Pancreas (tissue), 10 donors: ENCODE measurements at regions not wholly inside any gene's neighbourhood (a gene's known extent, or its start where the extent isn't known, plus 50 kb on each side); places are given as distances from the start of the nearest gene placed in this dataset.
"Not testable (repeated sequence)": the region's sequence is repeated elsewhere in the genome, so short reads cannot be mapped to it uniquely, and the experiment has no call there.

Experiments used
- ATAC-seq, 4 donors: fragments of 200-7000 bp; cut with Tn5 transposase; one replicate each; pipeline versions ENCODE4 v1.8.0 to v1.9.1; 2020; ENCODE audit warnings: mild to moderate bottlenecking in 4 of 4, moderate library complexity in 4 of 4
- DNase-seq, 6 donors: peaks; one replicate each; pipeline ENCODE4 v3.0.0-alpha.2; 2020
- FAIRE-seq: peaks from 2 replicates; lab custom pipeline; 2012; peaks lifted over from hg19 to GRCh38; lab: Jason Lieb, UNC
- H3K27ac ChIP-seq, 4 donors: fragments of 200-600 bp; sonication (generic); 1 replicate in 3 of 4; 2 replicates in 1 of 4; pipeline versions ENCODE4 v1.5.0 to v1.8.0; 2020
- H3K27me3 ChIP-seq, 4 donors: fragments of 200-600 bp; one replicate each; pipeline ENCODE4 v1.8.0; 2021
- H3K36me3 ChIP-seq, 3 donors: fragments of 200-600 bp; sonication (generic) in 1 of 3; one replicate each; pipeline versions ENCODE4 v1.5.0 to v1.8.0; 2020 to 2021
- H3K4me1 ChIP-seq, 3 donors: fragments of 200-600 bp; one replicate each; pipeline ENCODE4 v1.8.0; 2021
- H3K4me3 ChIP-seq, 4 donors: fragments of 200-600 bp; sonication (generic) in 2 of 4; one replicate each; pipeline versions ENCODE4 v1.5.0 to v1.8.0; 2020 to 2021
- H3K9me3 ChIP-seq, 4 donors: fragments of 200-600 bp; one replicate each; pipeline ENCODE4 v1.8.0; 2021
- CTCF ChIP-seq, 4 donors: fragments of 200-600 bp; sonication (generic) in 3 of 4; IDR thresholded peaks; one replicate each; pipeline versions ENCODE4 v1.5.0 to v1.8.0; 2021; ENCODE audit warnings: antibody characterized with exemption in 4 of 4
- WGBS, 2 donors: extraction: QIAGEN DNeasy Blood & Tissue Kit; methylation state at CpG; one replicate each; pipeline ENCODE4 v1.1.7; 2013; 5-methylcytosine and 5-hydroxymethylcytosine counted together
- intact Hi-C, 3 donors: fragments of 100-400 bp; cut with DNase I; formaldehyde crosslinking; loops; one replicate each; pipeline versions ENCODE4 v1.11.1 to v1.14.2; 2022
- donor health status: healthy with polysubstance abuse.
- donor health status: DM: no; HTN: no; CAD: no; lungs with moderate emphysema.
- donor health status: DM: no; HTN: no; CAD: no.
- donor health status: control.
- donor health status: control.
- donor health status: Bipolar disorder and iron deficiency.
- donor health status: DM: yes; HTN: yes; CAD: no.
- donor health status: DM: no; HTN: no; CAD: no.
- donor health status: DM: no; HTN: no; CAD: no.
- donor health status: DM: yes; HTN: yes; CAD: no.

- Histone ChIP-seq H3K36me3 (no peaks in the 10 kb centered on the region), H3K27ac (no peak overlapping the region), H3K9me3 (no peaks in the 10 kb centered on the region), H3K27me3 (no peaks in the 10 kb centered on the region), H3K4me3 (no peak overlapping the region), H3K4me1 (no peaks in the 10 kb centered on the region)
- DNase-seq (no peak), FAIRE-seq (no peak), ATAC-seq (no peak)
- WGBS, 2 donors = 72 to 90% methylated on average over 3 of the region's 3 CpGs
- intact Hi-C loops = no loop called here
- no peak for TF ChIP-seq CTCF (IDR thresholded peaks at IDR 0.05)
Observed at GRCh38 chr16:60651346-60651745, 1384.9 kb downstream of the CDH8 start.

DNA sequence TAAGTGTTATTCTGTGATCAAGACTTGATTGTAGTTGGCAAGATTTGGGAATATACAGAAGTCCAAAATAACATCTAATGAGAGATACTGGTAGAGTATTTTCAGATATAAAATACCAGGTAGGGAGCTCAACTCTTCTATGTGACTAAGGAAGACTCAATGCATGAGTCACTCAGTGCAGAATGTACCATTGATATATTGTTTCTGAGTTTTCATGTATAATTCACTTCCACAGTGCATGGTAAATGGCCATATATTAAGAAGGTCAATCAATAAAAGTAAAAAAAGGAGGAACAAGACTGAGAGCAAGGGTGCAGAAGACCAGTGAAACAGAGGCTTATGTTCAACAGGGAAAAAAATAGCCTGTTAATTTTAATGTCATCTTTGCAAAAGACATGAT, 1387.9 kb downstream of the CDH8 start:
- Histone ChIP-seq H3K27ac (no peak overlapping the region), H3K9me3 (no peaks in the 10 kb centered on the region), H3K36me3 (no peaks in the 10 kb centered on the region), H3K4me3 (no peak overlapping the region), H3K27me3 (no peaks in the 10 kb centered on the region), H3K4me1 (no peaks in the 10 kb centered on the region)
- intact Hi-C loops = no loop called here
- ATAC-seq (no peak), DNase-seq (no peak), FAIRE-seq (no peak)
- no peak for TF ChIP-seq CTCF (IDR thresholded peaks at IDR 0.05)

GRCh38 chr16:60647388-60647787, 1388.8 kb downstream of the CDH8 start:
- H3K27me3 ChIP-seq, H3K36me3 ChIP-seq, H3K4me3 ChIP-seq, ATAC-seq, H3K9me3 ChIP-seq, H3K4me1 ChIP-seq, DNase-seq, H3K27ac ChIP-seq, intact Hi-C loops: not testable (repeated sequence)
- 74 to 83% methylated on average over 19 of the region's 19 CpGs for WGBS, 2 donors
- peak; percentile 84 for FAIRE-seq

GRCh38 chr16:60646631-60647030, 1389.6 kb downstream of the CDH8 start:
- Histone ChIP-seq H3K4me3 (no peak overlapping the region), H3K9me3 (no peaks in the 10 kb centered on the region), H3K36me3 (no peaks in the 10 kb centered on the region), H3K27me3 (no peaks in the 10 kb centered on the region), H3K27ac (no peak overlapping the region), H3K4me1 (no peaks in the 10 kb centered on the region)
- ATAC-seq (no peak), FAIRE-seq (no peak), DNase-seq (no peak)
- intact Hi-C loops = no loop called here
- TF ChIP-seq CTCF (IDR thresholded peaks at IDR 0.05) = no peak
- 68 to 77% methylated on average over 4 of the region's 4 CpGs for WGBS, 2 donors

- Histone ChIP-seq H3K27ac (no peak overlapping the region), H3K27me3 (no peaks in the 10 kb centered on the region), H3K36me3 (no peaks in the 10 kb centered on the region), H3K4me1 (no peaks in the 10 kb centered on the region), H3K4me3 (no peak overlapping the region), H3K9me3 (no peaks in the 10 kb centered on the region)
- WGBS, 2 donors = 35 to 41% methylated on average over 3 of the region's 3 CpGs
- no peak for TF ChIP-seq CTCF (IDR thresholded peaks at IDR 0.05)
- DNase-seq (no peak), ATAC-seq (no peak), FAIRE-seq (no peak)
- intact Hi-C loops = no loop called here
Observed at GRCh38 chr16:60645541-60645940, 1390.7 kb downstream of the CDH8 start.

DNA sequence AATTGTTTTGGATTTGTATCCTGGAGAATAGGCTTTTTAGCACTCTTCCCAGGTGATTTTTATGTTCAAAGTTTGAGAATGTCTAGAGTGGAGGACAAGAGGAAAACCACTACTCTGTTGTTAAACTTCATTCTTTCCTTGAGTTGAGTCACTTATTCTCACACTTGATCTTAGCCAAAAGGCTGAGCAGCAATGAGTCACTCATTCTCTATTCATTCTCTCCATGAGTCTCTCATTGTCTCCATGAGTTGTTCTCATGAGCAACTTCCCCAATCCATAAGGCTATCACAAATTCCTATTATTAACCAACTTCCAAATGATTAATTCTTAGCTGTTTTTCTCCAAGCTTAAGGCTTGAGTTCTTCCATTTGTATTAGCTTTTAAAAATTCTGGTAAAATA, 1393.3 kb downstream of the CDH8 start:
- Histone ChIP-seq H3K4me3 (no peak overlapping the region), H3K9me3 (no peaks in the 10 kb centered on the region), H3K27me3 (no peaks in the 10 kb centered on the region), H3K27ac (no peak overlapping the region), H3K4me1 (no peaks in the 10 kb centered on the region), H3K36me3 (no peaks in the 10 kb centered on the region)
- no peak for TF ChIP-seq CTCF (IDR thresholded peaks at IDR 0.05)
- intact Hi-C loops = no loop called here
- ATAC-seq (no peak), FAIRE-seq (no peak), DNase-seq (no peak)
